ENCODE measurements at regions not wholly inside any gene's neighbourhood (a gene's known extent, or its start where the extent isn't known, plus 50 kb on each side); places are given as distances from the start of the nearest gene placed in this dataset.

DNA sequence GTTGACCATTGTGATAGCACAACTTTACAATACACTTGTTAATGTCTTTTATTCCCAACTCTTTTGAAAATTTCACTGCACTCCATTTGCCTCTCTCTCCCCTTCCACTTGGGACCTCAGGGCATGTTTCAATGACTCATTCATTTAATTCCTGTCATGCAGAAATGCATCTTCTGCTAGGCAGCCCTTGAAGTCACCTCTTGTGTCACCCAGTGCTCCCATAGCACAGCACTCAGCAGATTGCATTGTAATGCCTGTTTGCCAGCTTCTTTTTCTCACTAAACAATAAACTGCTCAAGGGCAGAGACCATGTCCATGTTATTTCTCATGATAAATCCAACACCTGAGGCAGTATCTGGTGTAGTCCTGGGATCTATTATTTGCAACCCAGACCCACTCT is 85.9 kb upstream of the ACSL3 start:
- Mint-ChIP-seq H3K27me3 (peaks cover 12 to 20% of the 10 kb centered on the region in 2 donors), H3K36me3 (no peaks in the 10 kb centered on the region), H3K4me3 (no peak overlapping the region), H3K4me1 (no peaks in the 10 kb centered on the region), H3K27ac (no peak overlapping the region), H3K9me3 (no peaks in the 10 kb centered on the region)
- POLR2A ChIA-PET (ENCODE audit: partially characterized antibody) = no interaction called here
- Histone ChIP-seq H3K36me3 (ENCODE audit: insufficient read depth, low read length) (no peaks in the 10 kb centered on the region), H3K27ac (ENCODE audit: low read depth, low read length) (no peak overlapping the region), H3K4me1 (ENCODE audit: insufficient read depth, low read length) (no peaks in the 10 kb centered on the region), H3K27me3 (ENCODE audit: insufficient read depth, low read length) (no peaks in the 10 kb centered on the region), H3K4me3 (ENCODE audit: low read length in 2 of 2) (no peak overlapping the region), H3K9me3 (ENCODE audit: control insufficient read depth in 1 of 2, low read length in 2 of 2) (no peaks in the 10 kb centered on the region)
- CTCF ChIA-PET (ENCODE audit: partially characterized antibody) = no interaction called here
- intact Hi-C loops (cut with micrococcal nuclease) = no loop called here
- DNase-seq = no peak

DNA sequence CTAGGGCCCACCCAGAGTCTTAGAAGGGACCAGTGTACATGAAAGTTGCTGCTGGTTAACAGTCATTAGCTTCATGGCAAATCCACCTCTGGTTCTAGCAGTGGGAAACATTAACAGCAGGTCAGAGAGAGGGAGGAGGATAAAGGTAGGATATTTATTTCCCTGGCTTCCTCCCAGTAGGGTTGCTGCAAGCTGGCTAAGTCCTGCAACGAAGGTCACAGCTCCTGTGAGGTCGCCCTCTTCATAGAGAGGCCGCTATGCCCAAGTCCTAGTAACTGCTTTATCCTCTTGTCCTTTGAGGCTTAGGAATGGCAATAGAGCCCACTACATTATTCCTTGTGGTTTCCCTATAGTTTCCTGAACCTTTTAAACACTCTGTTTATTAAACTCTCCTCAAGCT is 84.0 kb upstream of the ACSL3 start:
- no peak overlapping the region for H3K4me3 Mint-ChIP-seq
- ChIA-PET CTCF (ENCODE audit: partially characterized antibody) (no interaction called here), POLR2A (ENCODE audit: partially characterized antibody) (no interaction called here)
- H3K36me3 Mint-ChIP-seq = no peaks in the 10 kb centered on the region
- no peaks in the 10 kb centered on the region for H3K9me3 ChIP-seq (ENCODE audit: control insufficient read depth in 1 of 2, low read length in 2 of 2)
- H3K27me3 Mint-ChIP-seq = peaks cover 16 to 20% of the 10 kb centered on the region in 2 donors
- H3K27me3 ChIP-seq (ENCODE audit: insufficient read depth, low read length) = no peaks in the 10 kb centered on the region
- intact Hi-C loops (cut with micrococcal nuclease) = no loop called here
- H3K4me1 Mint-ChIP-seq = no peaks in the 10 kb centered on the region
- DNase-seq = no peak
- no peaks in the 10 kb centered on the region for H3K4me1 ChIP-seq (ENCODE audit: insufficient read depth, low read length)
- H3K36me3 ChIP-seq (ENCODE audit: insufficient read depth, low read length) = no peaks in the 10 kb centered on the region
- H3K4me3 ChIP-seq (ENCODE audit: low read length in 2 of 2) = no peak overlapping the region
- no peak overlapping the region for H3K27ac ChIP-seq (ENCODE audit: low read depth, low read length)
- no peak overlapping the region for H3K27ac Mint-ChIP-seq
- peaks cover 0 to 4% (median 0%) of the 10 kb centered on the region in 8 donors for H3K9me3 Mint-ChIP-seq

DNA sequence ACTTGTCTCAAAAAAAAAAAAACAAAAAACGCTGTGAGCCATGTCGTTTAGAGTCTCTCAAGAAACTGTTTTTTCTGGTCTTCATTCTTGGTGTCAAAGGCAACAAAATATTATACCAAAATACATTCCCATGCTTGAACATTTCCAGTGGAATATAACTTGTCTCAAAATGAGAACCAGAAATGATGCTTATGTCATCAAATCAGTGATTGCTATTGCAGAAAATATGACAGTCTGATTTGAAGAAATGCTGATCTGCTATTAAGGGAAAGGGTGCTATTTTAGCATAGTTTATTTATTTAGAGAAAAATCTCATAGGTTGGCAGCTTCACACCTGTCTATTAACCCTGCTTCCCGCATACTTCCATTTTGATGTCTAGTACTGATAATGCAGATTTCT is 82.4 kb upstream of the ACSL3 start:
- ChIA-PET CTCF (ENCODE audit: partially characterized antibody) (no interaction called here), POLR2A (ENCODE audit: partially characterized antibody) (no interaction called here)
- intact Hi-C loops (cut with micrococcal nuclease) = no loop called here
- Mint-ChIP-seq H3K9me3 (peaks cover 0 to 4% (median 0%) of the 10 kb centered on the region in 8 donors), H3K4me1 (no peaks in the 10 kb centered on the region), H3K4me3 (no peak overlapping the region), H3K27ac (no peak overlapping the region), H3K36me3 (no peaks in the 10 kb centered on the region), H3K27me3 (peaks cover 16% of the 10 kb centered on the region in 2 donors)
- Histone ChIP-seq H3K36me3 (ENCODE audit: insufficient read depth, low read length) (no peaks in the 10 kb centered on the region), H3K27ac (ENCODE audit: low read depth, low read length) (no peak overlapping the region), H3K4me1 (ENCODE audit: insufficient read depth, low read length) (no peaks in the 10 kb centered on the region), H3K9me3 (ENCODE audit: control insufficient read depth in 1 of 2, low read length in 2 of 2) (no peaks in the 10 kb centered on the region), H3K27me3 (ENCODE audit: insufficient read depth, low read length) (no peaks in the 10 kb centered on the region), H3K4me3 (ENCODE audit: low read length in 2 of 2) (no peak overlapping the region)
- no peak for DNase-seq

DNA sequence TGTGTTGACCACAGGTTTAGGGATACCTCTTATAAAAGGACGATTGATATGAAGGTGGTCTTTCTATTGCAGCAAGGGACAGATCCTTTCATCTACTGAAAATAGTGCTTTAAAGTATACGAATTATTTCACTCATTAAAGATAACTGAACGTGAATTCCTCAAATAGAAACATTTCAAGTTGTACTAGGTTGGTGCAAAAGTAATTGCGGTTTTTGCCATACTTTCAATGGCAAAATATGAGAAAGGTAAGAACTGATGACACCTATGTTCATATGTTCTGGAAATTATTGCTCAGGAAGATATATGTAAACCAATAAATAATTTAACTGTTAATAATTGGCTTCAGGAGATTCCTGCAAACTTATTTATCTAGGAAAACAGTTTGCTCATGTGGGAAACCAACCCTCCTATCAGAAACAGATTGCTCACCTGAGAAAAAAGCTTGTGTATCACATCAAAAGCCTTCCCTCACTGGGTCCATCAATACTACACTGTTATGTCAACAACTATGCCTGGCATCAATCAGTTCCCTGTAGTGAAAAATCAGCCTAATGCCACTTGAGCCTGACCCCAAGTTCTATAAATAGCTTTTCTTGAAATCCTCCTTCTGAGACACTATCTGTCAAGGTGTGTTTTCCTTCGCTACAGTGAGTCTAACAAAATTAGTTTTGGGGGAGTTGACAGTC is 81.5 kb upstream of the ACSL3 start:
- H3K9me3 Mint-ChIP-seq = peaks cover 0 to 4% (median 0%) of the 10 kb centered on the region in 8 donors
- no peaks in the 10 kb centered on the region for H3K27me3 ChIP-seq (ENCODE audit: insufficient read depth, low read length)
- intact Hi-C loops (cut with micrococcal nuclease) = no loop called here
- H3K4me3 Mint-ChIP-seq = no peak overlapping the region
- ChIA-PET POLR2A (ENCODE audit: partially characterized antibody) (interaction anchor here (0.6 kb wide), 1 partner anchor 106 kb away, joined by 3 read pairs; no protein-coding TSS in a partner anchor), CTCF (ENCODE audit: partially characterized antibody) (no interaction called here)
- H3K4me1 ChIP-seq (ENCODE audit: insufficient read depth, low read length) = no peaks in the 10 kb centered on the region
- no peak overlapping the region for H3K4me3 ChIP-seq (ENCODE audit: low read length in 2 of 2)
- H3K36me3 ChIP-seq (ENCODE audit: insufficient read depth, low read length) = no peaks in the 10 kb centered on the region
- no peak overlapping the region for H3K27ac ChIP-seq (ENCODE audit: low read depth, low read length)
- DNase-seq = no peak
- no peak overlapping the region for H3K27ac Mint-ChIP-seq
- no peaks in the 10 kb centered on the region for H3K9me3 ChIP-seq (ENCODE audit: control insufficient read depth in 1 of 2, low read length in 2 of 2)
- peaks cover 14 to 15% of the 10 kb centered on the region in 2 donors for H3K27me3 Mint-ChIP-seq
- H3K4me1 Mint-ChIP-seq = no peaks in the 10 kb centered on the region
- H3K36me3 Mint-ChIP-seq = no peaks in the 10 kb centered on the region

DNA sequence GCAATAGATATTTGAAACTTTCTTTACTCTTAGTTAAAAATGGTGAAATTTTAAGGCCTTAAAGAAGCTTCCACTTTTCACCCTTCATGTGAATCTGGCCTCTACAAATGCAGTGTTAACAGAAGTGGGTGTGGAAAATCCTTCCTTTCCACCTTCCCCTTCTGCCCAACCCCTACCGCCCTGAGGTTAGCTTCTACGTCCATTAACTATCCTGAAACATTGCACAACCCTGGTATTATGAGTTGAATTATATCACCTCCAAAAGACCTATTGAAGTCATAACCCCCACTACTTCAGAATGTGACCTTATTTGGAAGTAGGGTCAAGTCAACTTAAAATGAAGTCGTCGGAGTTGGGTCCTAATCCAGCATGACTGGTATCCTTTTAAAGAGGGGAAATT is 80.8 kb upstream of the ACSL3 start:
- Histone ChIP-seq H3K4me1 (ENCODE audit: insufficient read depth, low read length) (no peaks in the 10 kb centered on the region), H3K27me3 (ENCODE audit: insufficient read depth, low read length) (no peaks in the 10 kb centered on the region), H3K9me3 (ENCODE audit: control insufficient read depth in 1 of 2, low read length in 2 of 2) (no peaks in the 10 kb centered on the region), H3K27ac (ENCODE audit: low read depth, low read length) (no peak overlapping the region), H3K36me3 (ENCODE audit: insufficient read depth, low read length) (no peaks in the 10 kb centered on the region), H3K4me3 (ENCODE audit: low read length in 2 of 2) (no peak overlapping the region)
- Mint-ChIP-seq H3K27ac (no peak overlapping the region), H3K9me3 (peaks cover 0 to 4% (median 0%) of the 10 kb centered on the region in 8 donors), H3K36me3 (no peaks in the 10 kb centered on the region), H3K4me1 (no peaks in the 10 kb centered on the region), H3K27me3 (peaks cover 12 to 14% of the 10 kb centered on the region in 2 donors), H3K4me3 (no peak overlapping the region)
- intact Hi-C loops (cut with micrococcal nuclease) = no loop called here
- POLR2A ChIA-PET (ENCODE audit: partially characterized antibody) = interaction anchor here (0.6 kb wide), 1 partner anchor 105 kb away, joined by 3 read pairs; no protein-coding TSS in a partner anchor
- CTCF ChIA-PET (ENCODE audit: partially characterized antibody) = no interaction called here
- DNase-seq = no peak

DNA sequence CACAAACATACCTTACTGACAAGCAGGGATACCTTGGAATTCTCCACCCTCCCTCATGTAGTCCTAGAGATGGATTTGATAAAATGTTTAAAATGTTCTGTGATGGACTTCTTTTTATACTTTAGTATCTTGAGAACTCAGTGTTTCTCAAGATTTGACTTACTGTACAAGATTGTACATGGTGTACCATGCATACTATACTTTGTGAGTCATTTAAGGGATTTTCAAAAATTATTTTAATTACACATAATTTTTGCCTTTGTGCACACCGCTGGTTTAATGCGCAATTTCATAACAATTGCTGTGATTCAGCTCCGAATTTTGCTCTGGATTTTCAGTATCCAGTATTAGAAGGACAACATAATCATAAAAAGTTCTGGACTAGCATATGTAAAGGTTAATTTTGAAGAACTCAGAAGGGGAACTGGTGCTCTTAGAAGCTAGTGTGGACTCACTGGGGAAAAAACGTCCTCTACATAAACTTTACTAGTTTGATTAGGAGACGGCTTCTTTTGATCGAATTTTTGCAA is 78.6 kb upstream of the ACSL3 start:
- H3K27me3 Mint-ChIP-seq = peaks cover 5 to 9% of the 10 kb centered on the region in 2 donors
- H3K27ac Mint-ChIP-seq = no peak overlapping the region
- H3K36me3 Mint-ChIP-seq = no peaks in the 10 kb centered on the region
- no peak overlapping the region for H3K4me3 Mint-ChIP-seq
- ChIA-PET CTCF (ENCODE audit: partially characterized antibody) (no interaction called here), POLR2A (ENCODE audit: partially characterized antibody) (no interaction called here)
- no peaks in the 10 kb centered on the region for H3K36me3 ChIP-seq (ENCODE audit: insufficient read depth, low read length)
- intact Hi-C loops (cut with micrococcal nuclease) = no loop called here
- no peaks in the 10 kb centered on the region for H3K4me1 Mint-ChIP-seq
- no peak overlapping the region for H3K4me3 ChIP-seq (ENCODE audit: low read length in 2 of 2)
- no peaks in the 10 kb centered on the region for H3K4me1 ChIP-seq (ENCODE audit: insufficient read depth, low read length)
- no peaks in the 10 kb centered on the region for H3K9me3 ChIP-seq (ENCODE audit: control insufficient read depth in 1 of 2, low read length in 2 of 2)
- H3K27me3 ChIP-seq (ENCODE audit: insufficient read depth, low read length) = no peaks in the 10 kb centered on the region
- H3K9me3 Mint-ChIP-seq = peaks cover 0 to 4% (median 0%) of the 10 kb centered on the region in 8 donors
- no peak for DNase-seq
- H3K27ac ChIP-seq (ENCODE audit: low read depth, low read length) = no peak overlapping the region

DNA sequence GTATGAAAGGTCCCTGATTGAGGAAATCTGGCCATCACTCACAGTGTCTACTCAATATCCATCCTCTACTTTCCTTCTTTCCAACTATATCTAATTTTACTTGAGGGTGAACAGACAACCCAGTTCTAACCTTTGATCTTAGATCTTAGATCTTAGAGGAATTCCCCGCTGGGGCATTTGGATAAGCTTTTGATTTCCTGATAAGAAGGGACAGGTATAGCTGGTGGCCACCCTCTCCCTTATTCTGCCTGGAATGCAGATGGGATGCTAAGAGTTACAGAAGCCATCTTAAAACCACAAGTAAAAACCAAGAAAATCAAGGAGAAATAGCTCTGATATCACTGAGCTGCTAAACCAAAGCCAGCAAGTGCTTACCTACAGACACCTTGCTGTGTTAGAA is 77.2 kb upstream of the ACSL3 start:
- DNase-seq = no peak
- no peak overlapping the region for H3K4me3 Mint-ChIP-seq
- Histone ChIP-seq H3K9me3 (ENCODE audit: control insufficient read depth in 1 of 2, low read length in 2 of 2) (no peaks in the 10 kb centered on the region), H3K36me3 (ENCODE audit: insufficient read depth, low read length) (no peaks in the 10 kb centered on the region), H3K4me1 (ENCODE audit: insufficient read depth, low read length) (no peaks in the 10 kb centered on the region), H3K4me3 (ENCODE audit: low read length in 2 of 2) (no peak overlapping the region), H3K27ac (ENCODE audit: low read depth, low read length) (no peak overlapping the region), H3K27me3 (ENCODE audit: insufficient read depth, low read length) (no peaks in the 10 kb centered on the region)
- H3K27me3 Mint-ChIP-seq = peaks cover 4 to 8% of the 10 kb centered on the region in 2 donors
- ChIA-PET CTCF (ENCODE audit: partially characterized antibody) (no interaction called here), POLR2A (ENCODE audit: partially characterized antibody) (interaction anchor here (0.5 kb wide), 1 partner anchor 44 kb away, joined by 3 read pairs; no protein-coding TSS in a partner anchor)
- H3K4me1 Mint-ChIP-seq = no peaks in the 10 kb centered on the region
- H3K27ac Mint-ChIP-seq = no peak overlapping the region
- H3K9me3 Mint-ChIP-seq = peaks cover 0 to 4% (median 0%) of the 10 kb centered on the region in 8 donors
- H3K36me3 Mint-ChIP-seq = no peaks in the 10 kb centered on the region
- intact Hi-C loops (cut with micrococcal nuclease) = no loop called here
